Limb (tissue), 2 donors: ENCODE measurements at regions not wholly inside any gene's neighbourhood (a gene's known extent, or its start where the extent isn't known, plus 50 kb on each side); places are given as distances from the start of the nearest gene placed in this dataset.

ENCODE experiments used
- DNase-seq, 2 donors: peaks; one replicate each; pipeline ENCODE4 v3.0.0-alpha.2; 2016; ENCODE audit errors: extremely low spot score in 2 of 2

- DNase-seq, result no peak
Measured at GRCh38 chr21:41596241-41596925, 88.4 kb upstream of the TMPRSS2 start.

- DNase-seq, result no peak
Measured at GRCh38 chr21:41594268-41594667, 86.3 kb upstream of the TMPRSS2 start.

DNA sequence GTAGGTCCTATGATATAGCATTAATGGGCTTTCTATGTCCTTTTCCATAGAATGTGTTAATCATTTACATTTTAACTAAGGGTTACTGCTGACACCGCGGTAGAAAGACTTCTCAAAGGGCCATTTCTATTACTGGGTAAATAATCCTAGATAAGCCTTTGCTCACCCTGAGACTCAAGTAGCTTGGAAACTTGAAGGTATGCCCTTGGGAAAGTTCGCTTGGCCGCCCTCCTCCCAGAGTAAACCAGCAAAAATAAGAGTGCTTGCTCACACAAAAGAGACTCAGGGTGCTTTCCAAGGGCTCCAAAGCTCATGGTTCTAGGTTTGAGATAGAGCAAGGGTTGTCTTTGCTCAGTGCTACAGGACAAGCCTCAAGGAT is 85.8 kb upstream of the TMPRSS2 start:
- no peak for DNase-seq

- no peak for DNase-seq
Measured at GRCh38 chr21:41593051-41593759, 85.2 kb upstream of the TMPRSS2 start.

- DNase-seq, result no peak
Measured at GRCh38 chr21:41589620-41590175, 81.7 kb upstream of the TMPRSS2 start.

DNA sequence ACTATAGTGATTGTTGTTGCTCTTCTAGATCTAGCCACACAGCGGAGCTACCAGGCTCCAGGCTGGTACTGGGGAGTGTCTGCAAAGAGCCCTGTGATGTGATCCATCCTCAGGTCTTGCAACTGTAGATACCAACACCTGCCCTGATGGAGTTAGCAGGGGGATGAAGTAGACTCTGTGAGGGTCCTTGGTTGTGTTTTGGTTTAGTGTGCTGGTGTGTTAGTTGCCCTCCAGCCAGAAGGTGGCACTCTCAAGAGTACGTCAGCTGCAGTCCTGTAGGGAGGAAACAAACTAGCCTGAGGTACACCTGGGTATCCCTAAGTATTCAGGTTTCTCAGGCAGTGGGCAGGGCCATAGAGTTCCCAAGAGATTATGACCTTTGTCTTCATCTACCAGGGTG is 81.2 kb upstream of the TMPRSS2 start:
- no peak for DNase-seq

DNA sequence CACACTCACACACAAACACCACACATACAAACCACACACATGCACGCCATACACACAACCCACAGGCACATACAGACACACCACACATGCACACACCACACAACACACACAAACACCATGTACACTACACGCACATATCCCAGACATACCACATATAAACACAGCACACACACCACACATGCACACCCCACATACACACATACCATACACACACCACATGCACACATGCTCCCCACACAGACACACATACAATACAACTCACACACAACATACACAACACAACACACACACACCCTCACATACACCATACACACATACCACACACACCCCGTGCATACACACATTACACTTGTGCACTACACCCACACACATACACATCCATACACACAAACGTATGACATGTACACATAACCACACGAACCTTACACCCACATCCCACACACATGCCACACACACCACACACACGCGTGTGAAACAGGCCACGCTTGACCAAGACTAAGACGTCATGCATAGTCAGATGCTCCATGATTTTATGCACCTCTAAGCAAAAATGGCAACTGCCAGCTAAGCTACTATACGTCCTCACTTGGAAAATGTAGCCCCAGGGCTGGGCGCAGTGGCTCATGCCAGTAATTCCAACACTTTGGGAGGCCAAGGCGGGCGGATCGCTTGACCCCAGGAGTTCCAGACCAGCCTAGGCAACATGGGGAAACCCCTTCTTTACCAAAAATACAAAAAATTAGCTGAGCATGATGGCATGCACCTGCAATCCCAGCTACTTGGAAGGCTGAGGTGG is 77.4 kb upstream of the TMPRSS2 start:
- DNase-seq, result no peak

- no peak for DNase-seq
Measured at GRCh38 chr21:41584603-41585176, 76.7 kb upstream of the TMPRSS2 start.

DNA sequence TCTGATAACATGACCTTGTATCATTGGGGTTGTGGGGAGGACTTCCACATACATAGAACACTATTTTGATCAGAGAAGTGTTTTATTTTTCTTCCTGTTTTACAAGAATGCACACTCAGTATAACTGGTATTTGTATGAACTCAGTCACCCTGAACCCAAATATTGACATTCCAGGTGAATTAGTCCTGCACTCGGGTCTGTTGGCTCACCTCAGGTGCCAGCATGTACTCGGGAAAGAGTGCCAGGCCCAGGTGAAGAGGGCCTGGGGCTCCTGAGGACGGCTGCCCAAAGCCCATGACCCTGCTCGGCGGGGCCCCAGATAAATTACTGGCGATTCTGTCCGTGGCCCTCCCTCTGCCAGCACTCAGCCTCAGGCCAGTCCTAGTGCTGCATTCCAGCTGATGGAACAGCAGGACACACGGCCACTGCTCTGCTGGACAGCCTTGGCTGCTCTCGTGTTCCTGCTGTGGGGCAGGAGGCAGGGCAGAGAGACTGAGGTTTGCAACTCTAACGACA is 75.4 kb upstream of the TMPRSS2 start:
- no peak for DNase-seq

DNA sequence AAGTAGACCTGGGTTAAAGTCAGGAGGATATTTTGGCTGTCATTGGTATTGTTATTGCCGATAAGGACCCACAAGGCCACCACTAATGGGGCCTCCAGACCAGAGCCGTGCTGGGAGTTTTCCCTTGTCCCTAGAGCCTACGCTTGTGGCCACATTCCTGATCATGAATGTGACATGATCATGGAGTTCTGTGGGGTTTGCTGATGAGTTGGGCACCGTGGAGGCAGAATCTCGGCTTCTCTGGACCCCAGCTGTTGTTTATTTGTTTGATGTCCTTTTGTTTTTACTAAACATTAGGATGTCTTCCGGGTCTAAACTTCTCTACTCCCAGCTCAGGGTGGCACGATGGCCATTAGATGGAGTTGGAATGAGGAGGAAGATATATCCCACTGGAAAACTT is 74.9 kb upstream of the TMPRSS2 start:
- DNase-seq, result no peak

DNA sequence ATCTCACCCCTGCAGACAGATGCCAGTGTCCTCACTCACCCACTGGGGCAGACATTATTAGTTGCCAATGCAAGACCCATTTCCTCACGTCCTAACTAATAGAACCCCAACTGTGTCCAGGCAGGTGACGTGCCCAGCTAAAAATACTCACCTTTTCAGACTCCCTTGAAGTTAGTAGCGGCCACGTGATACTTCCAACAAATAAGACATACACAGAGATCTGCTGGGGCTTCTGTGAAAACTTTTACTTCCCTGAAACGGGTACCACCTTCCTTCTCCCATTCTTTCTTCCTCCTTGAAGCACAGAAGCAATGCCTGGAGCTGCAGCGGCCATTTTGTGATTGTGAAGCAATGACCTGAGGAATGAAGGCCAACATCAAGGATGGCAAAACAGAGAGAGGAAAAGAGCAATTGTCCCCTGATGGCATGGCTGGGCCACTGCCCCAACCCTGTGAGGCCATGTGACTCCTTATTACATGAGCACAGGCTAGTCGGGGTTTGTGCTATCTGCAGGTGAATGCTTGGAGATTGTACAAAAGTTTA is 74.4 kb upstream of the TMPRSS2 start:
- DNase-seq, result no peak

DNA sequence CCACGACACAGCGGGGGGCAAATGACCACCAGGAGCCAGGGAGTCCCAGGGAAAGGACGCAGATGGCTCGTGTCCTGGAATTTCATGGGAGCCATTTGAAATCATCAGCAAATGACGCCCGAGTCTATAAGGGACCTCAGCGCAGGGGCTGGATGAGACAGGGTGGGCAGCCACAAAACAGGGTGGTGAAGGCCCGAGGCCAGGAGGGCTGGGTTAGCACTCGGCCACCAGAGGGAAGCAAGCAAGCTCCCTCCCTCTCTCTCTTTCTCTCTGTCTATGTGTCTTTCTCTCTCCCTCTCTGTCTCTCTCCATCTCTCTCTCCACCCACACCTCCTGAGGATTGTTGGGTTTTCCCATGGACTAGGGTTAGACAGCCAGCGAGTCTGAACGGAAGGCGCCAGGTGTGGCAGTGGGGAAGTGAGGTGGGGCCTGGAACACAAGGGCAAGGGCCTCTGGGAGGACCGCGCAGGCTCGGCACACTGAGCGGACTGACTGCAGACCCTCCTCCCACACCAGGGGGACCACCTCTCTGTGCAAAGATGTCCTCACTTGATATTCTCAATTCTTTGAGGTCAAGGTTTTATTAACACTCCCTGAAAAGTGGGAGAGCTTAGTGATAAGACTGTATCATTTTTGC is 73.8 kb upstream of the TMPRSS2 start:
- DNase-seq, result no peak

DNA sequence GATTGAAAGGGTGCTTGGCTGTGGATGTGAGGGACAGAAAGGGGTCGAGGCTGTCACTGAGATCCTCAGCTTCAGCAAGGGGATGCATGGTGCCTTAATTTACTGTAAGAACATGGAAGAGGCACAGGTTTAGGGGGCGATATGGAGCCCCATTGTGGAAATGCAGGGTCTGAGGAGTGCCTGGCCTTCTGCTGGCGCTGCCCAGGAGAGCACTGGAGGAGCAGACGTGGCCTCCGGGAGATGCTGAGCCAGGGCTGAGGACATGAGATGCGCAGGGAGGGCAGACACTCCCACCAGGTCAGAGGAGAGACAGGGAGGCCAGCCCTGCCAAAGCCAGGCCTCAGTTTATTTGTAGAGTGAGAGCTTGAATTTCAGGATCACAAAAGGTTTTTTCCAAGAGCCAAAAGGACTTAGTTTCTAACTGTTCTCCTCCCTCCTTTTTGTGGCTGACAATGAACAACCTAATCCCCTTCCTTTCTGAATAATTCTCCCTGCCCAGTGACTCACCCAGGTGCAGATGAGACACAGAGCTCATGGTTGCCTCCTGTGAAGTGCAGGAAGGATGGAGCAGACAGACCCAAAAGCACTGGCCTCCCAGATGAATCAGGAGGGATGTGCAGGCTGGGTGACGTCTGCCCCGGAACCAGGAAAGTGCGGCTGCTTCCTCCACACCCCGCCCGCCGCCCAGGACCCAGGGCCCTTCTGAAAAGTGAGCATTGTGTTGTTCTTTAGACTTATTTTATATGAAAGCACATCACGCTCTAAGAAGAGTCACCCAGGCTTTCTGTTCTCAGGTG is 73.0 kb upstream of the TMPRSS2 start:
- DNase-seq, result no peak

DNA sequence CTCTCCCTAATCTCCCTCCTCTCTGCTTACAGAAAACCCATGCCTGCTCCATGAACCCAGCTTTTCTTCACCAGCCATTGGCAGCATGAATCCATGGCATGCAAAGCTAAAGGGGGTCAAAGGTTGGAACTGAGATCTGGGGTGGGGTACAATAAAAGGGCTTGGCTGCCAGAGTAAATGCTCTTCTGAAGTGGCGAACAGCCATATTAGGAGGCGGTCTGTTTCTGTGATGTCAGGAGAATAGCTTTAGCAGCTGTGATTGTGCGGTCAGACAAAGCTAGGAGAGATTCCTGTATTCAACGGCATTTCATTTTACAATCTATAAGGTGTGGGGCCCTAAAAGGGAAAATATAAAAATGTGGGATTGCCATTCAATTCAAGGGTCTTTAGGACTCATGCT is 71.7 kb upstream of the TMPRSS2 start:
- no peak for DNase-seq

DNA sequence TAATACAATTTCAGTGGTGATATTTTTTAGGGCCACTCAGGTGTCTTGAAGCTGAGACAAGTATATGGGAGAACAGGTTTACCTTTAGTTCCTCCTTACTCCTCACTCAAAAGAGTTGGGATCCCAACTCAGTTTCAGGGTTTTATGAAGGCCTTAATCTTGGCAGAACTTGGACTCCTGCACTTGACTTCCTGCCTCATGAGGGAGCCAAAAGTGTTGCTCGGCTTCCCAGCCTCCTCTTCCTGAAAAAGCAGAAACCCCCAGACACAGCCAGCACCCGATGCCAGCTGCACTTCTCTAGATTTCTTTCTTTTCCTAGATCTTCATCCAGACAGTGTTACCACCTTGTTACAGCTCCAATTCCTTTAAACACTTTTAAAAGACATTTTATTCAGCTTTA is 70.8 kb upstream of the TMPRSS2 start:
- no peak for DNase-seq

DNA sequence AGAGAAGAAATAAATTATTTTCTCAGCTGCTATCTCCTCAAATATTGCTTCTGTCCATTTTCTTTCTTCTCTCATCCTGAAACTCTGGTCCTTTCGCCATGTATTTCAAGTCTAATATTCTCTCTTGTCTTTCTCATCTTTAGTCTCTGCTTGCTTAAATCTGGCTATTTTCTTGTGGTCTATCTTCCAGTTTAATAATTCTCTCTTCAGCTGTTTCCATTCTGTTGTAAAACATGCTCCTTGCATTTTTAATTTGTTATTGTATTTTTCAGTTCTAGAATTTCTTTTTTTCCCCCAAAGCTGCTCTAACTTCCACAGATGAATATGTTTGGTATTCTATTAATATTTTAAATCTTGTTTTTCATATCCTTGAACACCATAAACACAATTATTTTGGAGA is 70.1 kb upstream of the TMPRSS2 start:
- DNase-seq, result no peak

- DNase-seq, result no peak
Measured at GRCh38 chr21:41576013-41576615, 68.2 kb upstream of the TMPRSS2 start.

DNA sequence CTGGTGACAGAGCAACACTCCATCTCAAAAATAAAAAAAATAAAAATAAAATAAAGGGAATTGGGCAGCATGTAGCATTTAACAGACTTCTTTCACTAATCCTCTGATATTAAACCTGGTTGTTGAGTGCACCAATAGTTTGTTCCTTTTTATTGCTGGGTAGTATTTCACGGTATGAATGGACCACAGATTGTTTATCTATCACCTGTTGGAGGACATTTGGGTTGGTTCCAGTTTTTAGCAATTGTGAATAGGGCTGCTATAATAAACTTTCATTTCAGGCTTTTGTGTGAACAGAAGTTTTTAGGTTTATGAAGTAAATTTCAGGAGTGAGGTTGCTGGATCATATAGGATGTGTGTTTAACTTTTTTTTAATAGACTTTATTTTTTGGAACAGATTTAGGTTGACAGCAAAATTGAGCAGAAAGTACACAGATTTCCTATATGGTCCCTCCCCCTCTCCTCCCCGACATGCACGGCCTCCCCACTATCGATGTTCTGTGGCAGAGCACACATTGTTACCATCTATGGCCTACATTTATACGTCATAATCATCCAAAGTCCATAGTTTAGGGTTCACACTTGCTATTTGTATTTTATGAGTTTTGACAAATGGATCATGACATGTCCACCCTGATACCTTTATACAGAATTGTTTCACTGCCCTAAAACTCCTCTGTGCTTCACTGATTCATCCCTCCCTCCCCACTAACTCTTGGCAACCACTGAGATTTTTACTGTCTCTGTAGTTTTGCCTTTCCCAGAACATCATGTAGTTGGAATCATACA is 66.1 kb upstream of the TMPRSS2 start:
- no peak for DNase-seq
